Body of pancreas (tissue), 4 donors: ENCODE measurements at regions not wholly inside any gene's neighbourhood (a gene's known extent, or its start where the extent isn't known, plus 50 kb on each side); places are given as distances from the start of the nearest gene placed in this dataset.

Experiments
- POLR2A ChIP-seq, 3 donors: fragments of 450-650 bp; IDR thresholded peaks; one replicate each; pipeline ENCODE4 v1.6.1; 2016; ENCODE audit warnings: antibody characterized with exemption in 3 of 3, mild to moderate bottlenecking in 2 of 3
- TF ChIP-seq, protein P1 (sequence below), 7 experiments: fragments of 450-650 bp in 4 of 7; fragments of 200-600 bp in 3 of 7; sonication (generic) in 3 of 7; IDR thresholded peaks; one replicate each; pipeline ENCODE4 v1.5.1; 2016 to 2019; ENCODE audit warnings: antibody characterized with exemption in 7 of 7

DNA sequence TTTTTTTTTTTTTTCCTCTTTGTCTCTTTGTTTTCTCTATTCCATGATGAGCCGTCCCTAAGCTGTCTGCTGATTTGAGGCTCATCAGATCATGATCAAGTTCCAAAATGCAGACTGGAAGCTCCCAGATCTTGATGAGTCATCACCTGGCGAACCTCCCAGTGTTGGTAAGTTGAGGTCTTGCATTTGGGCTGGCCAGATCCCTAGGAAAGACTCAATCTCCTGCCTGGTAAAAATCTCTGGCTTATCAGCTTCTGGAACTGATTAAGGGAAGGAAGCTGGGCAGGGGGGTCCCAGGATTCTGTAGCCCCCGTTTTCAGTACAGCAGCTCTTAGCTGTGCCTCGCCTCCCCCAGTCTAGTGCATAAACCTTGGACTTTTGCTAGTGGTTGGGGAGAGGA, 69.0 kb downstream of the TSPAN17 start:
- TF ChIP-seq, protein P1, sequence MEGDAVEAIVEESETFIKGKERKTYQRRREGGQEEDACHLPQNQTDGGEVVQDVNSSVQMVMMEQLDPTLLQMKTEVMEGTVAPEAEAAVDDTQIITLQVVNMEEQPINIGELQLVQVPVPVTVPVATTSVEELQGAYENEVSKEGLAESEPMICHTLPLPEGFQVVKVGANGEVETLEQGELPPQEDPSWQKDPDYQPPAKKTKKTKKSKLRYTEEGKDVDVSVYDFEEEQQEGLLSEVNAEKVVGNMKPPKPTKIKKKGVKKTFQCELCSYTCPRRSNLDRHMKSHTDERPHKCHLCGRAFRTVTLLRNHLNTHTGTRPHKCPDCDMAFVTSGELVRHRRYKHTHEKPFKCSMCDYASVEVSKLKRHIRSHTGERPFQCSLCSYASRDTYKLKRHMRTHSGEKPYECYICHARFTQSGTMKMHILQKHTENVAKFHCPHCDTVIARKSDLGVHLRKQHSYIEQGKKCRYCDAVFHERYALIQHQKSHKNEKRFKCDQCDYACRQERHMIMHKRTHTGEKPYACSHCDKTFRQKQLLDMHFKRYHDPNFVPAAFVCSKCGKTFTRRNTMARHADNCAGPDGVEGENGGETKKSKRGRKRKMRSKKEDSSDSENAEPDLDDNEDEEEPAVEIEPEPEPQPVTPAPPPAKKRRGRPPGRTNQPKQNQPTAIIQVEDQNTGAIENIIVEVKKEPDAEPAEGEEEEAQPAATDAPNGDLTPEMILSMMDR (IDR thresholded peaks at IDR 0.05): no peak
- no peak for TF ChIP-seq POLR2A (IDR thresholded peaks at IDR 0.05)
